RWPE1 (cell line): ENCODE measurements at regions not wholly inside any gene's neighbourhood (a gene's known extent, or its start where the extent isn't known, plus 50 kb on each side); places are given as distances from the start of the nearest gene placed in this dataset.

Experiments used
- CTCF ChIA-PET: fragments of 350-600 bp; sonication (Branson Sonifier 250); formaldehyde crosslinking; extraction: SDS; loops from one replicate; lab custom pipeline; 2021; lab: Yijun Ruan, JAX
- POLR2A ChIA-PET: fragments of 400-600 bp; formaldehyde crosslinking; extraction: SDS; loops from one replicate; lab custom pipeline; 2020; ENCODE audit warnings: antibody characterized with exemption; ENCODE audit not compliant: low non-redundant PET; lab: Yijun Ruan, JAX
- DNase-seq: peaks from one replicate; pipeline ENCODE4 v3.0.0; 2012; ENCODE audit warnings: low spot score
- H3K27ac ChIP-seq: fragments of 450-650 bp; 2 replicates; pipeline ENCODE4 v1.5.1; 2017
- TF ChIP-seq, protein P1 (sequence below): fragments of 450-650 bp; conservative IDR thresholded peaks from 2 replicates; pipeline ENCODE4 v1.5.1; 2017; ENCODE audit warnings: low read depth, mild to moderate bottlenecking

DNA sequence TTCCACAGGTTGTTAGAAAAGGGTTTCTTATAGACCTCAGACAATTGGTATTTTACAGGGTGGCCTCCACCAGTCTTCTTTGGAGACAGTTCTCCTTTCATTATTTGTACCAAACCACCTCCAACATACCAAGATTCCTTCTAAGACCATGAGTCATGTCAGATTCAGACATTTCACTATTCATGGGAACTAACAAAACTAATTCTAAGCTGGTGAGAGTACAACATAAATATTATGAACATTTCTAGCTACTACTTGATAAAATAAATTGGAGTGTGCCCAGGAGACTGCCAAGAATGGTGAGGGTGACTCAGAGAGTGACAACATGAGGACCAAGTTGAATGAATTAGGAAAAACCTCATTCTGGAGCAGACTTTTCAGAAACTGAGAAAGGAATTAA is 494.6 kb upstream of the LRRC4C start:
- CTCF ChIA-PET = no interaction called here
- POLR2A ChIA-PET = no interaction called here
- TF ChIP-seq, protein P1, sequence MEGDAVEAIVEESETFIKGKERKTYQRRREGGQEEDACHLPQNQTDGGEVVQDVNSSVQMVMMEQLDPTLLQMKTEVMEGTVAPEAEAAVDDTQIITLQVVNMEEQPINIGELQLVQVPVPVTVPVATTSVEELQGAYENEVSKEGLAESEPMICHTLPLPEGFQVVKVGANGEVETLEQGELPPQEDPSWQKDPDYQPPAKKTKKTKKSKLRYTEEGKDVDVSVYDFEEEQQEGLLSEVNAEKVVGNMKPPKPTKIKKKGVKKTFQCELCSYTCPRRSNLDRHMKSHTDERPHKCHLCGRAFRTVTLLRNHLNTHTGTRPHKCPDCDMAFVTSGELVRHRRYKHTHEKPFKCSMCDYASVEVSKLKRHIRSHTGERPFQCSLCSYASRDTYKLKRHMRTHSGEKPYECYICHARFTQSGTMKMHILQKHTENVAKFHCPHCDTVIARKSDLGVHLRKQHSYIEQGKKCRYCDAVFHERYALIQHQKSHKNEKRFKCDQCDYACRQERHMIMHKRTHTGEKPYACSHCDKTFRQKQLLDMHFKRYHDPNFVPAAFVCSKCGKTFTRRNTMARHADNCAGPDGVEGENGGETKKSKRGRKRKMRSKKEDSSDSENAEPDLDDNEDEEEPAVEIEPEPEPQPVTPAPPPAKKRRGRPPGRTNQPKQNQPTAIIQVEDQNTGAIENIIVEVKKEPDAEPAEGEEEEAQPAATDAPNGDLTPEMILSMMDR = no peak
- no peak overlapping the region for H3K27ac ChIP-seq
- DNase-seq = peak; percentile 2

DNA sequence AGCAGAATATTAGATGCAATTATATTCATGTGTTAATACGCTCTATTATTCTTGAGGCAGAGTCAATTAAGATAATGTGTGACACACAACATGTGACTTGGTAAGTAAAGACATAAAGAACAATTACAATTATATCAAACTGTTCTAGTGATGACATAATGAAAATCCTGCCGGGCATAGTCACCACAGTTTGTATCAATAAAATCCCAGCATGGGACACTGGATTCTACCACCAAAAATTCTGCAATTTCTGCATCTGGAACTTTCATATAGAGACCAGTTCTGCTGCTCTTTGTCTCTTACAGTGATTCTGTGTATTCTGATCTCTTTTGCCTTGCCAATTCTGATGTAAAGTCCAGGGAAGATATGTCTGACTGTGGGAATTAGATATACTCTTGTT is 495.6 kb upstream of the LRRC4C start:
- CTCF ChIA-PET = no interaction called here
- POLR2A ChIA-PET = no interaction called here
- no peak for DNase-seq
- TF ChIP-seq, protein P1 = no peak
- no peak overlapping the region for H3K27ac ChIP-seq

DNA sequence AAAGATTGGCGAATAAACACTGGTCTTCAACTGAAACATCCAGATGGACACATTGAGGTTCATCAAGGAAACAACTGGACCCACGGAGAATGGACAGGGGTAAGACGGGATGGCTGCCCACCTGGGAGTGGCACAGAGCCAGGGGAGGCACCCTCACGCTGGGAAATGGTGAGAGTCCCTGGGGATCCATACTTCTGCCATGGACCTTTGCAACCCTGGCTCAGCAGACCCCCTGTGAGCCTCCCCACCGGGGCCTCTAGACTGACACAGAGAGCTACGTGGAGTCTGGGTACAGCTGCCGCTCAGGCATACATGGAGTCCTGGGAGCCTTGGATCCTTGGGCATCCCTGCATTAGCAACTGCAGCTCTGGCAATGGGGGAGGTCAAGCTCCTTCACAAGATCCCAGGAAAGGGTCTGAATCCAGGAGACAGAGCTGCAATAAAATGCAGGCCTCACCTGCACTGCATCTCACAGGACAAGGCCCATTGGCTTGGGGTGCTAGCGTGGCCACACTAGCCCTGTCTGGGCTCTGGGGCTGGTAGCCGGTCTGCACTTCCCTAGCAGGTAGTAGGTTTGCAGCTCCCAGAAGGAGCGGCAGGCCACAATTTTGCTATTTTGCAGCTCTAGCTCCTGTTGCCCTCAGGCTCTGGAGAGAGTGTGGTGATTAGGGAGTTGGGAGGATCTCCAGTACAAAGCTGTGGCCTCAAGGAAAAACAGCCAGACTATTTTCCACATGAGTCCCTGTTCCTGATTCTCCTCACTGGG is 496.4 kb upstream of the LRRC4C start:
- DNase-seq = no peak
- ChIA-PET POLR2A (no interaction called here), CTCF (interaction anchor here (0.6 kb wide), 1 partner anchor 1291 kb away, joined by 3 read pairs; no protein-coding TSS in a partner anchor)
- TF ChIP-seq, protein P1 = no peak
- H3K27ac ChIP-seq = no peak overlapping the region

DNA sequence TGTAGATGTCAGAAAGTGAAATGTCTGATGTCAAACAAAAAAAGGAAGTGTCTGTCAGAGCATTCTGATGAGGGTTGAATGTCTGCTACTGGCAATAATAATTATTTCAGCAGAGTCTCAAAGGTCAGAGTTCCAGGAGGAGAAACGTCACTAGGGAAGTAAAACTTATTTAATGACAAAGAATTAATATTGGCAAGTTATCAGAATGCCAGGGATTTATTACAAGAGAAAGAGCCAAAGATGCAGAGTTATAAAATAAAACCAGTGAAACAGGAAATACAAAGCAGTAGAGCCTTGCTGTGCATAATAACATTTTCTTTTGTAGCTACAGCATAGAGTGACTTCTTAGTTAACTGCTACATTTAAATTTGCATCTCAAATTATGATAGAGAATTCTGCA is 504.0 kb upstream of the LRRC4C start:
- DNase-seq = no peak
- no peak overlapping the region for H3K27ac ChIP-seq
- CTCF ChIA-PET = no interaction called here
- TF ChIP-seq, protein P1 = no peak
- POLR2A ChIA-PET = no interaction called here

DNA sequence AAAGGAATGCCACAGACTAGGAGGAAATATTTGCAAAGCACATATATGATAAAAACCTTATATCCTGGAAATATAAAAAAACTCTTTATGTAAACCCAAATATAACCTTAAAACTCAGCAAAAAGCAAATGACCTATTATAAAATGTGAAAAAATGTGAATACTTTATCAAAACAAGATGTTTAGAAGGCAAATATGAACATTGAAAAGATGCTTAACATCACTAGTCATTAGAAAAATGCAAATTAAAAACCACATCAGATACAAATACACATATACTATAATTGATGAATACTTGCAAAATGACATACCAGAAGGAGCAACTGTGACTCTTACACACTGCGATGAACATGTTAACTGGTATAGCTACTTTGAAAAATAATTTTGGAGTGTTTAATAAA is 511.2 kb upstream of the LRRC4C start:
- CTCF ChIA-PET = no interaction called here
- no peak for DNase-seq
- TF ChIP-seq, protein P1 = no peak
- POLR2A ChIA-PET = no interaction called here
- H3K27ac ChIP-seq = no peak overlapping the region

DNA sequence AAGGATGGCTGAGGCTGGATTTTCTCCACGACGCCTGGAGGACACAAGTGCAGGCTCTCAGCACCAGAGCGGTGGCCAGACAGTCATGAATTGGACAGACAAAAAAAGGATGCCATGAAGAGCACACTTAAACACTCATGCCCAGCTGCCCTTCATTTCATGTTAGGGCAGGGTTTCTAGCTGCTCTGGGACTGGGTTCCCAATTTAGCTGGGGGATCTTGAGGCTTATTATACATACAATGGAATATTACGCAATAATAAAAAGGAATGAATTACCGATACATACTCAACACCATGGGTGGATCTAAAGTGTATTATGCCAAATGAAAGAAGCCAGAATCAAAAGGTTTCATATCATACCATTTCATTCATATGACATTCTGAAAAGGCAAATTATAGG is 512.1 kb upstream of the LRRC4C start:
- CTCF ChIA-PET = no interaction called here
- TF ChIP-seq, protein P1 = no peak
- DNase-seq = no peak

More for the DNA sequence above, 512.1 kb upstream of the LRRC4C start:
- H3K27ac ChIP-seq = no peak overlapping the region
- POLR2A ChIA-PET = no interaction called here
